Progenitor cell of endocrine pancreas (in vitro differentiated cells): ENCODE measurements at regions not wholly inside any gene's neighbourhood (a gene's known extent, or its start where the extent isn't known, plus 50 kb on each side); places are given as distances from the start of the nearest gene placed in this dataset.

Experiments
- DNase-seq: peaks from one replicate; pipeline ENCODE4 v3.0.0; 2021; ENCODE audit warnings: low spot score; ENCODE audit not compliant: unreplicated experiment
- H3K27ac Mint-ChIP-seq: 2 replicates; pipeline ENCODE4 v1.8.0; 2021; ENCODE audit warnings: mild to moderate bottlenecking, moderate library complexity, mixed read lengths
- H3K27me3 Mint-ChIP-seq: 2 replicates; pipeline ENCODE4 v1.8.0; 2021; ENCODE audit warnings: mixed read lengths
- H3K36me3 Mint-ChIP-seq: 2 replicates; pipeline ENCODE4 v1.8.0; 2022; ENCODE audit warnings: mixed read lengths; ENCODE audit not compliant: insufficient read depth
- H3K4me1 Mint-ChIP-seq: 2 replicates; pipeline ENCODE4 v1.8.0; 2021; ENCODE audit warnings: low read depth, mixed read lengths
- H3K4me3 Mint-ChIP-seq: 2 replicates; pipeline ENCODE4 v1.8.0; 2021; ENCODE audit warnings: low read depth, mild to moderate bottlenecking, moderate library complexity, mixed read lengths
- H3K9me3 Mint-ChIP-seq: 2 replicates; pipeline ENCODE4 v1.8.0; 2021; ENCODE audit warnings: low read depth, mixed read lengths
- TF ChIP-seq, protein P1 (sequence below): fragments of 200-600 bp; sonication (generic); IDR thresholded peaks from one replicate; pipeline ENCODE4 v1.5.0; 2021; ENCODE audit warnings: antibody characterized with exemption, mild to moderate bottlenecking; ENCODE audit not compliant: unreplicated experiment

DNA sequence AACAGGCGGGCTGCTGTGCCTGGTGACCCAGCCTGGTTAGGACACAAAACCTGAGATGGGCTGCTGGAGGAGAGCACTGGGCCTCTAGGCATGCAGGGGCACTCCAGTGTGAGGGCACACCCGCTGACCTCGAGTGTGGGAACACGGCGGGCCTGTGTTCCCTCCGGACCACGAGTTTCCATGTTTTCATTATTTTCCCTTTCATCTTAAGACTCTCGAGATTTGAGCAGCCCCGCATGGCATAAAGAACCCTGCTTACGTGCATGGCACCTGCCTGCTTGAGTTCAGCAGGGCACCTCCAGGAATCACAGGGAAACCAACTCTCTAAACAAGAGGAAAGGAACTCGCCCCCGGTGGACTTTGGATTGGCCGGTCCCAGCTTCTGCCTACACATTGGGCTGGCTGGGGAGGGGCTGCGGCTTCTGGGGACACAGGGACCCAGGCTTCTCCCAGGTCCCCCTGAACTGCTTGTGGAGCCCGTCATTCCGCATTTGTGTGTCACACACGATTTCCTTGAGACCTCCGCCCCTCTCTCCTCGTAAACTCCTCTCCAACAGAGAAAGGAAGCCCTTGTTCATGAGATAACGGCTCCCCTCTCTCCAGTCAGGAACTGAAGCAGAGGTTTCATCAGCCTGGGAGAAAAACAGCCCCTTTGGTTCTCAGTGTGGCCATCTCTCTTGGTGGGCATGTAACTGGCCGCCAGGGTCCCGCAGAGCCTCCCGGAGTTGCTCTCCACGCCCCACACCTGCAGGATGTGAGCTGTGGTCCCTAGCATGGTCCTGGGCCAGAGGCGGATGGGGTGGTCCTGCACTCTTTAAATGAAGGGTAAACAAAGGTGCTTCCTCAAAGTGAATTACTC lies 181.8 kb downstream of the TTLL2 start:
- H3K27me3 Mint-ChIP-seq: peaks cover 4% of the 10 kb centered on the region
- no peaks in the 10 kb centered on the region for H3K36me3 Mint-ChIP-seq
- TF ChIP-seq, protein P1, sequence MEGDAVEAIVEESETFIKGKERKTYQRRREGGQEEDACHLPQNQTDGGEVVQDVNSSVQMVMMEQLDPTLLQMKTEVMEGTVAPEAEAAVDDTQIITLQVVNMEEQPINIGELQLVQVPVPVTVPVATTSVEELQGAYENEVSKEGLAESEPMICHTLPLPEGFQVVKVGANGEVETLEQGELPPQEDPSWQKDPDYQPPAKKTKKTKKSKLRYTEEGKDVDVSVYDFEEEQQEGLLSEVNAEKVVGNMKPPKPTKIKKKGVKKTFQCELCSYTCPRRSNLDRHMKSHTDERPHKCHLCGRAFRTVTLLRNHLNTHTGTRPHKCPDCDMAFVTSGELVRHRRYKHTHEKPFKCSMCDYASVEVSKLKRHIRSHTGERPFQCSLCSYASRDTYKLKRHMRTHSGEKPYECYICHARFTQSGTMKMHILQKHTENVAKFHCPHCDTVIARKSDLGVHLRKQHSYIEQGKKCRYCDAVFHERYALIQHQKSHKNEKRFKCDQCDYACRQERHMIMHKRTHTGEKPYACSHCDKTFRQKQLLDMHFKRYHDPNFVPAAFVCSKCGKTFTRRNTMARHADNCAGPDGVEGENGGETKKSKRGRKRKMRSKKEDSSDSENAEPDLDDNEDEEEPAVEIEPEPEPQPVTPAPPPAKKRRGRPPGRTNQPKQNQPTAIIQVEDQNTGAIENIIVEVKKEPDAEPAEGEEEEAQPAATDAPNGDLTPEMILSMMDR: no peak
- no peak for DNase-seq
- H3K27ac Mint-ChIP-seq: no peak overlapping the region
- H3K4me3 Mint-ChIP-seq: no peak overlapping the region
- H3K4me1 Mint-ChIP-seq: peaks cover 11% of the 10 kb centered on the region
- no peaks in the 10 kb centered on the region for H3K9me3 Mint-ChIP-seq

DNA sequence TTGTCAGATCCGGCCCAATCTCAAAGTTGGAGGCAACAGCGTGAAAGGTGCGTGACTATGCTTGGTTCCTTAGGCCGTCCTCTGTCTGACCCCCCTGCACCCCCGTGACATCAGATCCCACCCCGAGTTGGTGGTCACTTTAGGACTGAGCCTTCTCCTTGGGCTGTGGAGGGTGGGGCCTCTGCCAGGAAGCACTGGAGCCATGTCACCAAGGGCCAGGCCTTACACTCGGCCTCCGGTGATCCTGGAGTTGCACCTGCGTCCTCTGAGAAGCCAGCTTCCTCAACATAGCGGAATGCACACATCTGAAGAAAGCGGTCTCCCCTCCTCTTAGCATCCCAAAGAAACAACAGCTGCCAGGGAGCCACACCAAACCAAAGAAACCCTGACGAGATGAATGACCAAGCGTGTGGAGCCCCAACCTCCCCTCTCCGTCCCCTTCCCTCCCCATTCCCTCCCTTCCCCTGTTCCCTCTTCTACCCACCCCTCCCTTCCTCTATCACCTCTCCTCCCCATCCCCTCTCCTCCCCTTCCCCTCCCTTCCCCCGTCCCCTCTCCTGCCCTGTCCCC lies 182.6 kb downstream of the TTLL2 start:
- no peaks in the 10 kb centered on the region for H3K9me3 Mint-ChIP-seq
- TF ChIP-seq, protein P1: no peak
- peaks cover 4% of the 10 kb centered on the region for H3K27me3 Mint-ChIP-seq
- H3K36me3 Mint-ChIP-seq: no peaks in the 10 kb centered on the region
- H3K4me1 Mint-ChIP-seq: peaks cover 5% of the 10 kb centered on the region
- H3K27ac Mint-ChIP-seq: peak overlapping the region; percentile 62
- no peak for DNase-seq
- H3K4me3 Mint-ChIP-seq: no peak overlapping the region

GRCh38 chr6:167508919-167509852 lies 184.3 kb downstream of the TTLL2 start:
- peak overlapping the region; percentile 9 for H3K27ac Mint-ChIP-seq
- H3K9me3 Mint-ChIP-seq: no peaks in the 10 kb centered on the region
- H3K36me3 Mint-ChIP-seq: no peaks in the 10 kb centered on the region
- H3K27me3 Mint-ChIP-seq: peaks cover 4% of the 10 kb centered on the region
- DNase-seq: no peak
- H3K4me1 Mint-ChIP-seq: no peaks in the 10 kb centered on the region
- TF ChIP-seq, protein P1: no peak
- no peak overlapping the region for H3K4me3 Mint-ChIP-seq

- no peaks in the 10 kb centered on the region for H3K36me3 Mint-ChIP-seq
- no peaks in the 10 kb centered on the region for H3K4me1 Mint-ChIP-seq
- H3K27me3 Mint-ChIP-seq: peaks cover 4% of the 10 kb centered on the region
- no peak overlapping the region for H3K4me3 Mint-ChIP-seq
- TF ChIP-seq, protein P1: no peak
- H3K9me3 Mint-ChIP-seq: no peaks in the 10 kb centered on the region
- no peak overlapping the region for H3K27ac Mint-ChIP-seq
- no peak for DNase-seq
Measured at GRCh38 chr6:167509853-167510220, 185.0 kb downstream of the TTLL2 start.

GRCh38 chr6:167510648-167511047 lies 185.8 kb downstream of the TTLL2 start:
- Mint-ChIP-seq H3K9me3 (no peaks in the 10 kb centered on the region), H3K36me3 (no peaks in the 10 kb centered on the region), H3K4me3 (no peak overlapping the region), H3K27me3 (peaks cover 4% of the 10 kb centered on the region), H3K4me1 (no peaks in the 10 kb centered on the region), H3K27ac (no peak overlapping the region)
- TF ChIP-seq, protein P1: no peak
- DNase-seq: no peak
